AG09309 (cell line): ENCODE measurements at regions not wholly inside any gene's neighbourhood (a gene's known extent, or its start where the extent isn't known, plus 50 kb on each side); places are given as distances from the start of the nearest gene placed in this dataset.
A peak's percentile ranks its signal among the peaks of the same experiment; 100 is the strongest.

Experiments
- DNase-seq: peaks from one replicate; pipeline ENCODE4 v3.0.0-alpha.2; 2010; ENCODE audit warnings: low read depth
- H3K4me3 ChIP-seq: 2 replicates; pipeline ENCODE4 v1.5.1; 2011; ENCODE audit warnings: mild to moderate bottlenecking, low read depth, low read length, moderate library complexity; ENCODE audit not compliant: control insufficient read depth
- CTCF ChIP-seq: IDR thresholded peaks from 2 replicates; pipeline ENCODE4 v1.5.1; 2011; ENCODE audit warnings: mild to moderate bottlenecking, low read depth, low read length, inconsistent platforms; ENCODE audit not compliant: insufficient read depth, control insufficient read depth; ENCODE audit errors: missing control alignments

GRCh38 chr17:71176331-71176730 lies 944.5 kb upstream of the SOX9 start:
- TF ChIP-seq CTCF: no peak
- H3K4me3 ChIP-seq: no peak overlapping the region
- DNase-seq: no peak

DNA sequence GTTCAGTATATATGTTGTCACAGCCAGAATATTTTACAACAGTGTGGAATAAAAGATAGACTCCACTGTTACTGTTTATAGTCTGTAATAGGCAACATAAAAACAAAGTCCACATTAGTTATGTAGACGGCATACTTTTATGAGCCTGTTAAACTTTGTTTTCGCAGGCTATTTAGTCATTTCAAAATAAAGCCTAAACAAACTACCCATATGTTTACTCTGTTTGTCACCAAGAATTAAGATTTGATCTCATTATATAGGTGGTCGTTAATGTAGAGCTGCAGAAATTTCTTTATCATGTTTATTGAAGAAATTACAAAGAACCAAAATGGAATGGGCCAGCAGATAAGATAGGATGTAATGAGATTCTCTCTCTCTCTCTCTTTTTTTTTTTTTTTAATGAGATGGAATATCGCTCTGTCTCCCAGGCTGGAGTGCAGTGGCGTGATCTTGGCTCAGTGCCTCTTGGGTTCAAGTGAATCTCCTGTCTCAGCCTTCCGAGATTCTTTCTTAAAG lies 943.8 kb upstream of the SOX9 start:
- no peak overlapping the region for H3K4me3 ChIP-seq

DNA sequence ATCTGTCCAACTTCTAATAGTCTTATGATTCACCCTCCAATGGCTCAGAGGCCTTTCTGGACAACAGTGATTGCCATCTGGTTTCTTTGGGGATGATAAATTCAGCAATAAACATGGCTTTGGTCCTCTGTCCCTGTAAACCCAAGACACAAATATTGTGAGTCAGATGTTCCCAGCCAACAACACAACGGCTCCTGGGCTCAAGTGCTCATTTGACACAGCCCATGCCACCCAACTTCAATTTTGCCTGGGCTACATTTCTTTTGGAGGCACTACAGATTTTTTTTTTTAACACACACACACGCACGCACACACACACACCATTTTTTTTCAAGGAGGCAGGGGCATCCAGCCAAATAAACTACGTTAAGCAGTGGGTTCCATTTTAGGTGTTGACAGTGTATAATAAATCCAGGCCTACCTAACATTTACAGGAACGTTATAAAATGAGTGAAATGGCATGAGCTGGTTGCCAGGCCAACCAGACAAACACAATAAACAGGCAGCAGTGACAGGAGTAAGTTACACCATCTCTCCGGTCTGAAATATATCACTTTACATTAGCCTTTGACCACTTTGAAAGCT lies 939.9 kb upstream of the SOX9 start:
- DNase-seq: peak; percentile 18

More for the DNA sequence above, 943.8 kb upstream of the SOX9 start:
- no peak for TF ChIP-seq CTCF
- no peak for DNase-seq

DNA sequence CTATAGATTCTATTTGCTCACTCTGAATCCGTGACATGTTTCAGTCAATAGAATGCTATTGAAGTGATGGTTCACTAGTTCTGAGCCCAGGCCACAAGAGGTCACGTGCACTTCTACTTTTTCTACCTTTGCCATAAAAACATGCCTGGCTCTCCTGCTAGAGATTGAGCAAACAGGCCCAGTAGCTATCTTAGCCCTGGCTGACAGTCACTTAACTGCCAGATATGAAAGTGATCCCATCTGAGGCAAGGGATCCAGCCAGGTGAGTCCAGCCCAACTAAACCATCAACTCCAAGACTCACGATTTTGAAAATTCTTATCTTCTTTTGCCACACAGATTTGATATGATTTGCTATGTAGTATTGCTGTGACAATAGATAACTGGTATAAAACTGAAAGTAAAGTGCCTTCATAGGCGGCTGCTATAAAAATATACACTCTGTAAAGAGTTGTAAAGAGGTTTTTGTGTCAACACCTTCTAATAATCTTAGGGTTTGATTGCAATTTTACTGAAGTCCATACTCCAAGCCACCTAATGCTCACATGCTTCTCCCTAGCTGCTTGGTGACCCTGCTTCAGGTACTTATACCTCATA lies 937.7 kb upstream of the SOX9 start:
- no peak for DNase-seq
- H3K4me3 ChIP-seq: no peak overlapping the region
- no peak for TF ChIP-seq CTCF

More for the DNA sequence above, 939.9 kb upstream of the SOX9 start:
- H3K4me3 ChIP-seq: no peak overlapping the region
- TF ChIP-seq CTCF: no peak

DNA sequence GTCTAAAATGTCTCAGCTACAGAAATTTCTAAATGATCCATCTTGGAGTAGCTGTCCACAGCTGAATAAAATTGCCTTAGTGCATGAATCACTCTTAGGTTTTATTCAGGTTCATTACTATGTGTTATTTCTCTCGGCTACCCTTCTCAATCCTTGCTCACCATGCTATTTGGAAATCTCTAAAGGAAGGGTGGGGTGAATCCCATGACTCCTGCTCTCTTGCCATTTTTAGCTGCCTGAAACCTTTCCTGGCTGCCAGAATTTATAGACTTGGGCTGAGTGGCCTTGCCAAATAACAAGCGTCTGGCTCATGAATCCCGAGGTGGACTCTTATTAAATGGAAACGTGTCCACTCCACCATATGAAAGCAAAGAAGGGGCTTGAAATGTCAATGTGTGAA lies 936.1 kb upstream of the SOX9 start:
- TF ChIP-seq CTCF: no peak
- no peak for DNase-seq
- H3K4me3 ChIP-seq: no peak overlapping the region

DNA sequence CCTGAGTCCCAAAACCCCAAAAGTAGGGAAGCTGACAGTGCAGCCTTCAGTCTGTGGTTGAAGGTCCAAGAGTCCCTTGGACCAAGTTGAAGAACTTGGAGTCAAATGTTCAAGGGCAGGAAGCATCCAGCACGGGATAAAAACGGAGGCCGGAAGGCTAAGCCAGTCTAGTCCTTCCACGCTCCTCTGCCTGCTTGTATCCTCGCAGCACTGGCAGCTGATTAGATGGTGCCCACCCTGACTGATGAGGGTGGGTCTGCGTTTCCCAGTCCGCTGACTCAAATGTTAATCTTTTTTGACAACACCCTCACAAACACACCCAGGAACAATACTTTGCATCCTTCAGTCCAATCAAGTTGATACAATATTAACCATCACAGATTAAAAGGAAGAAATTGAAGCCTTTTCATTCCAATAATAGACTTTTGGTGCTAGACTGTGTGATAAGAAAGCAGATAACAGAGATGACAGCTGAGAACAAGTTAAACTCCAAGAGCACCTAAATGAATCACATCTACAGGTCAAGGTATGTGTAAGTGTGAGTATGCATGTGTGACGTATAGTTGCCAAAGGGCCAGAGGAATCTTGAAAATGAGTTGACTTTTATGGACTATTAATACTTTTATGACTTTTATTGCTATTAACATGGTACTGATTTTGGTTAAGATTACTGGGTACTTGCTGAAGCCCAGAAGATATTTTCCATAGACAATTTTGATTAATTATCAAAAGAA lies 933.5 kb upstream of the SOX9 start:
- DNase-seq: no peak
- no peak for TF ChIP-seq CTCF
- H3K4me3 ChIP-seq: no peak overlapping the region
